Nephron progenitor cell (in vitro differentiated cells): ENCODE measurements at regions not wholly inside any gene's neighbourhood (a gene's known extent, or its start where the extent isn't known, plus 50 kb on each side); places are given as distances from the start of the nearest gene placed in this dataset.

ENCODE experiments used
- DNase-seq: peaks from one replicate; pipeline ENCODE4 v3.0.0; 2021
- H3K27ac Mint-ChIP-seq: 2 replicates; pipeline ENCODE4 v1.8.0; 2021; ENCODE audit warnings: mild to moderate bottlenecking, moderate library complexity, mixed read lengths
- H3K27me3 Mint-ChIP-seq: 2 replicates; pipeline ENCODE4 v1.8.0; 2021; ENCODE audit warnings: mild to moderate bottlenecking, low read depth, mixed read lengths; ENCODE audit not compliant: poor library complexity
- H3K36me3 Mint-ChIP-seq: 2 replicates; pipeline ENCODE4 v1.8.0; 2021; ENCODE audit warnings: low read depth, mixed read lengths
- H3K4me1 Mint-ChIP-seq: 2 replicates; pipeline ENCODE4 v1.8.0; 2021; ENCODE audit warnings: mixed read lengths
- H3K4me3 Mint-ChIP-seq: 2 replicates; pipeline ENCODE4 v1.8.0; 2021; ENCODE audit warnings: mild to moderate bottlenecking, moderate library complexity, mixed read lengths
- H3K9me3 Mint-ChIP-seq: 2 replicates; pipeline ENCODE4 v1.8.0; 2021; ENCODE audit warnings: mild to moderate bottlenecking, moderate library complexity, mixed read lengths
- TF ChIP-seq, protein P1 (sequence below): fragments of 200-600 bp; sonication (generic); IDR thresholded peaks from 2 replicates; pipeline ENCODE4 v1.5.0; 2021; ENCODE audit warnings: antibody characterized with exemption

- peaks cover 92% of the 10 kb centered on the region for H3K9me3 Mint-ChIP-seq
Measured at GRCh38 chr12:34287986-34288962, 266.0 kb downstream of the ALG10 start.

DNA sequence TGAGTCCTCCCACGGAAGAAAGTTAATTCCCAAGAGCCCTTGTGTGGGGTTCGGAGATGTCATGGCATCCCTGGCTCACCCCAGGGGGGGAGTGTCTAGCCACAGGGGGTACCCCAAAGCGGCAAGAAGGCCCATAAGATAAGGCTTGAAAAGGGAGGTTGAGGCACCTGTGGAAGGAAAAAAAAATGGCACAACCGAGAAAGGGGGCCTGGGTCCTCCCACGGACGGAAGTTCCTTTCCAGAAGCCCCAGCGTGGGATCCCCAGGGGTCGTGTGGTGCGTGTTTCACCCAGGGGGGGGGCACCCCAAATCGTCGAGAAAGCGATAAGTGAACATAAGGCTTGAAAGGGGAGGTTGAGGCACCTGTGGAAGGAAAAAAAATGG lies 266.7 kb downstream of the ALG10 start:
- H3K4me3 Mint-ChIP-seq, result no peak overlapping the region
- H3K27ac Mint-ChIP-seq, result no peak overlapping the region
- no peaks in the 10 kb centered on the region for H3K4me1 Mint-ChIP-seq
- peaks cover 4% of the 10 kb centered on the region for H3K36me3 Mint-ChIP-seq
- peaks cover 2% of the 10 kb centered on the region for H3K27me3 Mint-ChIP-seq
- DNase-seq, result no peak
- TF ChIP-seq, protein P1, sequence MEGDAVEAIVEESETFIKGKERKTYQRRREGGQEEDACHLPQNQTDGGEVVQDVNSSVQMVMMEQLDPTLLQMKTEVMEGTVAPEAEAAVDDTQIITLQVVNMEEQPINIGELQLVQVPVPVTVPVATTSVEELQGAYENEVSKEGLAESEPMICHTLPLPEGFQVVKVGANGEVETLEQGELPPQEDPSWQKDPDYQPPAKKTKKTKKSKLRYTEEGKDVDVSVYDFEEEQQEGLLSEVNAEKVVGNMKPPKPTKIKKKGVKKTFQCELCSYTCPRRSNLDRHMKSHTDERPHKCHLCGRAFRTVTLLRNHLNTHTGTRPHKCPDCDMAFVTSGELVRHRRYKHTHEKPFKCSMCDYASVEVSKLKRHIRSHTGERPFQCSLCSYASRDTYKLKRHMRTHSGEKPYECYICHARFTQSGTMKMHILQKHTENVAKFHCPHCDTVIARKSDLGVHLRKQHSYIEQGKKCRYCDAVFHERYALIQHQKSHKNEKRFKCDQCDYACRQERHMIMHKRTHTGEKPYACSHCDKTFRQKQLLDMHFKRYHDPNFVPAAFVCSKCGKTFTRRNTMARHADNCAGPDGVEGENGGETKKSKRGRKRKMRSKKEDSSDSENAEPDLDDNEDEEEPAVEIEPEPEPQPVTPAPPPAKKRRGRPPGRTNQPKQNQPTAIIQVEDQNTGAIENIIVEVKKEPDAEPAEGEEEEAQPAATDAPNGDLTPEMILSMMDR, result no peak
- peaks cover 95% of the 10 kb centered on the region for H3K9me3 Mint-ChIP-seq

More at GRCh38 chr12:34287986-34288962, 266.0 kb downstream of the ALG10 start:
- Mint-ChIP-seq H3K4me3 (no peak overlapping the region), H3K27ac (no peak overlapping the region), H3K36me3 (peaks cover 3% of the 10 kb centered on the region), H3K4me1 (no peaks in the 10 kb centered on the region), H3K27me3 (peaks cover 2% of the 10 kb centered on the region)
- no peak for DNase-seq
- TF ChIP-seq, protein P1, result no peak

DNA sequence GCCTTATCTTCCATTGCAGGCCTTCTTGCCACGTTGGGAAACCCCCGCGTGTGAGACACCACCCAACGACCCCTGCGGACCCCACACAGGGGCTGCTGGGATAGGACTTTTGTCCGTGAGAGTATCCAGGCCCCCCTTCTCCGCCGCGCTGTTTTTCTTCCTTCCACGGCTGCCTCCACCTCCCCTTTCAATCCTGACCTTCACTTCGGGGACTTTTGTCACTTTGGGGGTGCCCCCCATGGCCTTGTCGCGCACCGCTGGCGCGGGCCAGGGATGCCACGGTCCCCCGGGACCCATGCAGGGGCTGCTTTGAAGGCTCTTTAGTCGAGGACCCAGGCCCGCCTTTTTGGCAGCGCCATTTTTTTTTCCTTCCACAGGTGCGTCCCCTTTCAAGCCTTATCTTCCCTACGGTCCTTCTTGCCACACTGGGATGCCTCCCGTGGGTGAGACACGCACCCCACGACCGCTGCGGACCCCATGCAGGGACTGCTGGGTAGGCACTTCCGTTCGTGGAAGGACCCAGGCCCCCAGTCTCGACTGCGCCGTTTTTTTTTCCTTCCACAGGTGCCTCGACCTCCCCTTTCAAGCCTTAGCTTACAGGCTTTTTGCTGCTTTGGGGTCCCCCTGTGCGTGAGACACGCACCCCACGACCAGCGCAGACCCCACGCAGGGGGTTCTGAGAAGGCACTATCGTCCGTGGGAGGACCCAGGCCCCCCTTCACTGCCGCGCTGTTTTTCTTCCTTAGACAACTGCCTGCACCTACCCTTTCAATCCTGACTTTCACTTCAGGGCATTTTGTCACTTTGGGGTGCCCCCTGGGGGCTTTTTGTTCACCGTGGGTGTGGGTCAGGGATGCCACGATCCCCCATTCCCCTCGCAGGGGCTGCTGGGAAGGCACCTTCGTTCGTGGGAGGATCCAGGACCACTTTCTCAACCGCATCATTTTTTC lies 267.4 kb downstream of the ALG10 start:
- TF ChIP-seq, protein P1, result no peak
- no peaks in the 10 kb centered on the region for H3K4me1 Mint-ChIP-seq
- H3K9me3 Mint-ChIP-seq, result peaks cover 95% of the 10 kb centered on the region
- no peak overlapping the region for H3K27ac Mint-ChIP-seq
- peaks cover 2% of the 10 kb centered on the region for H3K27me3 Mint-ChIP-seq
- no peak for DNase-seq
- H3K4me3 Mint-ChIP-seq, result no peak overlapping the region
- H3K36me3 Mint-ChIP-seq, result peaks cover 4% of the 10 kb centered on the region

- no peaks in the 10 kb centered on the region for H3K4me1 Mint-ChIP-seq
- H3K4me3 Mint-ChIP-seq, result no peak overlapping the region
- DNase-seq, result no peak
- H3K36me3 Mint-ChIP-seq, result peaks cover 4% of the 10 kb centered on the region
- TF ChIP-seq, protein P1, result no peak
- no peak overlapping the region for H3K27ac Mint-ChIP-seq
- peaks cover 2% of the 10 kb centered on the region for H3K27me3 Mint-ChIP-seq
- H3K9me3 Mint-ChIP-seq, result peaks cover 99% of the 10 kb centered on the region
Measured at GRCh38 chr12:34290381-34290995, 268.2 kb downstream of the ALG10 start.

- DNase-seq, result no peak
- TF ChIP-seq, protein P1, result no peak
- Mint-ChIP-seq H3K4me3 (no peak overlapping the region), H3K36me3 (peaks cover 4% of the 10 kb centered on the region), H3K9me3 (peaks cover 99% of the 10 kb centered on the region), H3K27ac (no peak overlapping the region), H3K27me3 (peaks cover 2% of the 10 kb centered on the region), H3K4me1 (no peaks in the 10 kb centered on the region)
Measured at GRCh38 chr12:34291001-34291400, 268.7 kb downstream of the ALG10 start.
